Limb (tissue), 2 donors: ENCODE measurements at regions not wholly inside any gene's neighbourhood (a gene's known extent, or its start where the extent isn't known, plus 50 kb on each side); places are given as distances from the start of the nearest gene placed in this dataset.
"Not testable (repeated sequence)": the region's sequence is repeated elsewhere in the genome, so short reads cannot be mapped to it uniquely, and the experiment has no call there.

Source experiments
- DNase-seq, 2 donors: peaks; one replicate each; pipeline ENCODE4 v3.0.0-alpha.2; 2016; ENCODE audit errors: extremely low spot score in 2 of 2

GRCh38 chr14:89571491-89571890, 154.5 kb upstream of the FOXN3 start:
- DNase-seq, result no peak

- no peak for DNase-seq
Measured at GRCh38 chr14:89566644-89567415, 149.8 kb upstream of the FOXN3 start.

- no peak for DNase-seq
Measured at GRCh38 chr14:89566180-89566579, 149.1 kb upstream of the FOXN3 start.

GRCh38 chr14:89565607-89566006, 148.6 kb upstream of the FOXN3 start:
- DNase-seq, result no peak

- DNase-seq, result no peak
Measured at GRCh38 chr14:89564989-89565388, 148.0 kb upstream of the FOXN3 start.

GRCh38 chr14:89564286-89564957, 147.4 kb upstream of the FOXN3 start:
- DNase-seq, result no peak

GRCh38 chr14:89563471-89563870, 146.4 kb upstream of the FOXN3 start:
- no peak for DNase-seq

GRCh38 chr14:89551955-89552354, 134.9 kb upstream of the FOXN3 start:
- no peak for DNase-seq

- DNase-seq, result no peak
Measured at GRCh38 chr14:89551432-89551831, 134.4 kb upstream of the FOXN3 start.

- no peak for DNase-seq
Measured at GRCh38 chr14:89550821-89551220, 133.8 kb upstream of the FOXN3 start.

GRCh38 chr14:89549381-89550125, 132.5 kb upstream of the FOXN3 start:
- DNase-seq, result no peak

GRCh38 chr14:89547047-89547446, 130.0 kb upstream of the FOXN3 start:
- DNase-seq, result not testable (repeated sequence)

GRCh38 chr14:89544636-89545301, 127.7 kb upstream of the FOXN3 start:
- DNase-seq, result no peak

GRCh38 chr14:89543425-89543790, 126.4 kb upstream of the FOXN3 start:
- peak in 1 of 2 donors; percentile 48 for DNase-seq

GRCh38 chr14:89542786-89543424, 125.9 kb upstream of the FOXN3 start:
- DNase-seq, result no peak

GRCh38 chr14:89540830-89541470, 123.9 kb upstream of the FOXN3 start:
- no peak for DNase-seq

- no peak for DNase-seq
Measured at GRCh38 chr14:89540009-89540829, 123.2 kb upstream of the FOXN3 start.

GRCh38 chr14:89537911-89538310, 120.9 kb upstream of the FOXN3 start:
- no peak for DNase-seq

- peak in 1 of 2 donors; percentile 15 for DNase-seq
Measured at GRCh38 chr14:89534902-89535685, 118.1 kb upstream of the FOXN3 start.
